ENCODE measurements at regions not wholly inside any gene's neighbourhood (a gene's known extent, or its start where the extent isn't known, plus 50 kb on each side); places are given as distances from the start of the nearest gene placed in this dataset.

GRCh38 chr10:78974617-78975317, 94.0 kb upstream of the ZMIZ1 start:
- no peaks in the 10 kb centered on the region for H3K9me3 ChIP-seq (replicated peaks in 1 of 3)
- peak overlapping the region; percentile 92 to 100 (median 98) for H3K27ac ChIP-seq

GRCh38 chr10:78975926-78976325, 92.8 kb upstream of the ZMIZ1 start:
- intact Hi-C loops (cut with DNase I), result loop anchor here in 1 of 2 donors (10.0 kb wide), 1 partner anchor 89 kb away; the partner anchor contains the start of gene ZMIZ1
- Histone ChIP-seq H3K36me3 (replicated peaks in 1 of 2) (no peaks in the 10 kb centered on the region), H3K9me3 (replicated peaks in 1 of 3) (no peaks in the 10 kb centered on the region), H3K27ac (peak overlapping the region in 3 of 5 donors; percentile 34 to 100 (median 98)), H3K4me3 (no peak overlapping the region), H3K4me1 (replicated peaks in 1 of 2) (peaks cover 48 to 49% of the 10 kb centered on the region in 2 donors), H3K27me3 (no peaks in the 10 kb centered on the region)
- DNase-seq, result no peak
- TF ChIP-seq POLR2A (IDR thresholded peaks at IDR 0.05) (no peak), CTCF (IDR thresholded peaks at IDR 0.05) (no peak)
- WGBS, 4 donors, result 95 to 97% (median 96%) methylated on average over 5 of the region's 5 CpGs

More at GRCh38 chr10:78974617-78975317, 94.0 kb upstream of the ZMIZ1 start:
- 7 to 49% (median 36%) methylated on average over 8 to 15 of the region's 15 CpGs for WGBS, 4 donors
- no peaks in the 10 kb centered on the region for H3K36me3 ChIP-seq (replicated peaks in 1 of 2)
- DNase-seq, result peak; percentile 66 to 89 (median 85)
- no peaks in the 10 kb centered on the region for H3K27me3 ChIP-seq
- intact Hi-C loops (cut with DNase I), result loop anchor here in 1 of 2 donors (10.0 kb wide), 1 partner anchor 90 kb away; the partner anchor contains the start of gene ZMIZ1
- peak overlapping the region in 1 of 4 donors; percentile 52 for H3K4me3 ChIP-seq
- peaks cover 48 to 49% of the 10 kb centered on the region in 2 donors for H3K4me1 ChIP-seq (replicated peaks in 1 of 2)
- TF ChIP-seq CTCF (IDR thresholded peaks at IDR 0.05) (peak in 5 of 6 experiments; percentile 20 to 50 (median 41)), POLR2A (IDR thresholded peaks at IDR 0.05) (peak; percentile 30 to 61)

GRCh38 chr10:78976825-78977755, 91.7 kb upstream of the ZMIZ1 start:
- Histone ChIP-seq H3K27me3 (no peaks in the 10 kb centered on the region), H3K27ac (peak overlapping the region; percentile 85 to 92 (median 91)), H3K4me3 (no peak overlapping the region), H3K4me1 (replicated peaks in 1 of 2) (peaks cover 42 to 43% of the 10 kb centered on the region in 2 donors), H3K9me3 (replicated peaks in 1 of 3) (no peaks in the 10 kb centered on the region), H3K36me3 (replicated peaks in 1 of 2) (no peaks in the 10 kb centered on the region)
- DNase-seq, result peak in 1 of 7 donors; percentile 42
- intact Hi-C loops (cut with DNase I), result loop anchor here in 1 of 2 donors (10.0 kb wide), 1 partner anchor 88 kb away; the partner anchor contains the start of gene ZMIZ1
- WGBS, 4 donors, result 82 to 92% (median 84%) methylated on average over 12 to 13 of the region's 13 CpGs
- TF ChIP-seq POLR2A (IDR thresholded peaks at IDR 0.05) (no peak), CTCF (IDR thresholded peaks at IDR 0.05) (no peak)

GRCh38 chr10:78979938-78980337, 88.8 kb upstream of the ZMIZ1 start:
- intact Hi-C loops (cut with DNase I), result loop anchor here in 1 of 2 donors (10.0 kb wide), 1 partner anchor 85 kb away; the partner anchor contains the start of gene ZMIZ1
- WGBS, 4 donors, result 78 to 88% (median 86%) methylated on average over 7 of the region's 7 CpGs

More at GRCh38 chr10:78979938-78980337, 88.8 kb upstream of the ZMIZ1 start:
- Histone ChIP-seq H3K27me3 (no peaks in the 10 kb centered on the region), H3K36me3 (replicated peaks in 1 of 2) (no peaks in the 10 kb centered on the region), H3K27ac (no peak overlapping the region), H3K4me1 (replicated peaks in 1 of 2) (peaks cover 19 to 20% of the 10 kb centered on the region in 2 donors), H3K4me3 (no peak overlapping the region), H3K9me3 (replicated peaks in 1 of 3) (no peaks in the 10 kb centered on the region)
- no peak for DNase-seq
- TF ChIP-seq CTCF (IDR thresholded peaks at IDR 0.05) (no peak), POLR2A (IDR thresholded peaks at IDR 0.05) (no peak)
